SK-N-SH treated with all-trans-retinoic acid at 6 μM for 48 hours (cell line): ENCODE measurements at regions not wholly inside any gene's neighbourhood (a gene's known extent, or its start where the extent isn't known, plus 50 kb on each side); places are given as distances from the start of the nearest gene placed in this dataset.

Experiments used
- PPARA ChIP-seq: fragments of 250-450 bp; sonication (Bioruptor Pico); IDR thresholded peaks from 2 replicates; pipeline ENCODE4 v1.5.0; 2020; ENCODE audit warnings: mild to moderate bottlenecking, borderline replicate concordance
- RARB ChIP-seq: fragments of 250-450 bp; sonication (Bioruptor Pico); IDR thresholded peaks from 2 replicates; pipeline ENCODE4 v1.8.0; 2021; ENCODE audit warnings: mild to moderate bottlenecking, moderate library complexity
- TOX ChIP-seq: fragments of 250-450 bp; sonication (Bioruptor Pico); IDR thresholded peaks from 2 replicates; pipeline ENCODE4 v1.8.0; 2021; ENCODE audit warnings: mild to moderate bottlenecking, moderate library complexity, borderline replicate concordance
- TF ChIP-seq, protein P1 (sequence below): fragments of 250-450 bp; sonication (Bioruptor Pico); IDR thresholded peaks from 2 replicates; pipeline ENCODE4 v1.5.1; 2020; ENCODE audit warnings: low read depth, mild to moderate bottlenecking, moderate library complexity
- TF ChIP-seq, protein P2 (sequence below): fragments of 250-450 bp; sonication (Bioruptor Pico); IDR thresholded peaks from 2 replicates; pipeline ENCODE4 v1.8.0; 2020; ENCODE audit warnings: mild to moderate bottlenecking, moderate library complexity, borderline replicate concordance

DNA sequence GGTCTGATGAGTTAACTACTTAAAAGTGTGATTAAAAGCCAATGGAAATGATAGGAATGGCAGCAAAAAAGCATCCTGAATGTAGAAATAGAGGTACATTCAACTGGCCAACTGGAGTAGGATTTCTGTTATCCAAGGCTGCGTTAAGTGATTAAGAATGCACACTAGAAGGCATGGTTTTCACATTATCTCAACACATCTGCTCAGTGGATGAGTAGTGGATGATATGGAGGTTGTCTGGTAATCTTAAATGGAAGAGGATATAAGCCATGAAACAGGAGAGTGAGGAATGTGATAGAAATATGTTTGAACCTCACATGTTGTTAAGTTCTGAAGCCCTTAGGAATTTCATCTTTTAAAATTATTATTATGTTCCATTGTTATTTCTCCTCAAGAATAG is 839.9 kb downstream of the USP25 start:
- TF ChIP-seq, protein P1, sequence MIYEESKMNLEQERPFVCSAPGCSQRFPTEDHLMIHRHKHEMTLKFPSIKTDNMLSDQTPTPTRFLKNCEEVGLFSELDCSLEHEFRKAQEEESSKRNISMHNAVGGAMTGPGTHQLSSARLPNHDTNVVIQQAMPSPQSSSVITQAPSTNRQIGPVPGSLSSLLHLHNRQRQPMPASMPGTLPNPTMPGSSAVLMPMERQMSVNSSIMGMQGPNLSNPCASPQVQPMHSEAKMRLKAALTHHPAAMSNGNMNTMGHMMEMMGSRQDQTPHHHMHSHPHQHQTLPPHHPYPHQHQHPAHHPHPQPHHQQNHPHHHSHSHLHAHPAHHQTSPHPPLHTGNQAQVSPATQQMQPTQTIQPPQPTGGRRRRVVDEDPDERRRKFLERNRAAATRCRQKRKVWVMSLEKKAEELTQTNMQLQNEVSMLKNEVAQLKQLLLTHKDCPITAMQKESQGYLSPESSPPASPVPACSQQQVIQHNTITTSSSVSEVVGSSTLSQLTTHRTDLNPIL (CRISPR knock-in tag) = no peak
- TF ChIP-seq RARB (CRISPR knock-in tag) (no peak), TOX (CRISPR knock-in tag) (no peak), PPARA (CRISPR knock-in tag) (no peak)
- TF ChIP-seq, protein P2, sequence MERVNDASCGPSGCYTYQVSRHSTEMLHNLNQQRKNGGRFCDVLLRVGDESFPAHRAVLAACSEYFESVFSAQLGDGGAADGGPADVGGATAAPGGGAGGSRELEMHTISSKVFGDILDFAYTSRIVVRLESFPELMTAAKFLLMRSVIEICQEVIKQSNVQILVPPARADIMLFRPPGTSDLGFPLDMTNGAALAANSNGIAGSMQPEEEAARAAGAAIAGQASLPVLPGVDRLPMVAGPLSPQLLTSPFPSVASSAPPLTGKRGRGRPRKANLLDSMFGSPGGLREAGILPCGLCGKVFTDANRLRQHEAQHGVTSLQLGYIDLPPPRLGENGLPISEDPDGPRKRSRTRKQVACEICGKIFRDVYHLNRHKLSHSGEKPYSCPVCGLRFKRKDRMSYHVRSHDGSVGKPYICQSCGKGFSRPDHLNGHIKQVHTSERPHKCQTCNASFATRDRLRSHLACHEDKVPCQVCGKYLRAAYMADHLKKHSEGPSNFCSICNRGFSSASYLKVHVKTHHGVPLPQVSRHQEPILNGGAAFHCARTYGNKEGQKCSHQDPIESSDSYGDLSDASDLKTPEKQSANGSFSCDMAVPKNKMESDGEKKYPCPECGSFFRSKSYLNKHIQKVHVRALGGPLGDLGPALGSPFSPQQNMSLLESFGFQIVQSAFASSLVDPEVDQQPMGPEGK (CRISPR knock-in tag) = no peak
